OCI-LY7 (cell line): ENCODE measurements at regions not wholly inside any gene's neighbourhood (a gene's known extent, or its start where the extent isn't known, plus 50 kb on each side); places are given as distances from the start of the nearest gene placed in this dataset.

ENCODE experiments used
- BruUV-seq: library from RNA; stranded (reverse); fragments of 400-500 nt; replicated peaks from 2 replicates; lab custom pipeline; 2021; lab: Mats Ljungman, UMichigan
- CTCF ChIA-PET: fragments of 300-600 bp; sonication (Branson Sonifier 250); formaldehyde crosslinking; loops from one replicate; lab custom pipeline; 2022; ENCODE audit warnings: antibody characterized with exemption; ENCODE audit not compliant: unreplicated experiment; lab: Charles Lee
- POLR2A ChIA-PET: fragments of 300-600 bp; sonication (Branson Sonifier 250); formaldehyde crosslinking; loops from one replicate; lab custom pipeline; 2022; ENCODE audit warnings: antibody characterized with exemption; lab: Charles Lee
- DNase-seq: peaks from one replicate; pipeline ENCODE4 v3.0.0-alpha.2; 2015; ENCODE audit warnings: low spot score
- H2AFZ ChIP-seq: fragments of 200-600 bp; sonication (generic), shearing (Covaris generic); 2 replicates; pipeline ENCODE4 v1.6.1; 2014; ENCODE audit warnings: mild to moderate bottlenecking, antibody characterized with exemption, low read length, moderate library complexity
- H3K27ac ChIP-seq: fragments of 200-600 bp; sonication (generic); 2 replicates; pipeline ENCODE4 v1.5.1; 2014; ENCODE audit warnings: mixed run types, low read depth, mild to moderate bottlenecking, moderate library complexity, low read length, inconsistent platforms; ENCODE audit not compliant: poor library complexity, severe bottlenecking
- H3K36me3 ChIP-seq: fragments of 200-600 bp; sonication (generic); 2 replicates; pipeline ENCODE4 v1.6.1; 2014; ENCODE audit warnings: mild to moderate bottlenecking, antibody characterized with exemption, low read length, moderate library complexity, mixed read lengths; ENCODE audit not compliant: insufficient read depth
- H3K4me1 ChIP-seq: fragments of 200-600 bp; sonication (generic); 2 replicates; pipeline ENCODE4 v1.5.1; 2014; ENCODE audit warnings: mild to moderate bottlenecking, low read length; ENCODE audit not compliant: insufficient read depth, poor library complexity, severe bottlenecking
- H3K4me2 ChIP-seq: fragments of 200-600 bp; sonication (generic); 2 replicates; pipeline ENCODE4 v1.6.1; 2014; ENCODE audit warnings: mild to moderate bottlenecking, low read length
- H3K4me3 ChIP-seq: fragments of 200-600 bp; sonication (generic); 2 replicates; pipeline ENCODE4 v1.5.1; 2014; ENCODE audit warnings: mild to moderate bottlenecking, low read depth, low read length; ENCODE audit not compliant: poor library complexity, severe bottlenecking
- H3K79me2 ChIP-seq: fragments of 200-600 bp; sonication (generic); 2 replicates; pipeline ENCODE4 v1.6.1; 2016; ENCODE audit warnings: low read depth, mild to moderate bottlenecking, low read length, moderate library complexity, mixed read lengths; ENCODE audit not compliant: insufficient read depth
- H3K9me2 ChIP-seq: fragments of 200-600 bp; sonication (generic); 2 replicates; pipeline ENCODE4 v1.6.1; 2016; ENCODE audit warnings: mild to moderate bottlenecking, low read length, mixed read lengths; ENCODE audit not compliant: insufficient read depth
- H3K9me3 ChIP-seq: fragments of 200-600 bp; sonication (generic); 2 replicates; pipeline ENCODE4 v1.6.1; 2014; ENCODE audit warnings: mild to moderate bottlenecking, mixed run types, low read length, mixed read lengths
- H4K20me1 ChIP-seq: fragments of 200-600 bp; sonication (generic); 2 replicates; pipeline ENCODE4 v1.6.1; 2014; ENCODE audit warnings: mild to moderate bottlenecking, antibody characterized with exemption, low read length, moderate library complexity, mixed read lengths; ENCODE audit not compliant: insufficient read depth
- CTCF ChIP-seq: fragments of 200-600 bp; sonication (generic); conservative IDR thresholded peaks from 2 replicates; pipeline ENCODE4 v1.5.1; 2014; ENCODE audit warnings: mild to moderate bottlenecking, antibody characterized with exemption, low read length, moderate library complexity, mixed read lengths
- EZH2phosphoT487 ChIP-seq: fragments of 200-600 bp; sonication (generic); IDR thresholded peaks from 2 replicates; pipeline ENCODE4 v1.6.1; 2018; ENCODE audit warnings: low read depth, borderline replicate concordance, mild to moderate bottlenecking, mixed run types, antibody characterized with exemption, low read length, moderate library complexity, mixed read lengths
- intact Hi-C: fragments of 100-400 bp; cut with micrococcal nuclease; formaldehyde crosslinking; loops from one replicate; pipeline ENCODE4 v1.10.0; 2022; ENCODE audit not compliant: unreplicated experiment

GRCh38 chr11:26931248-26931631 lies 62.7 kb upstream of the FIBIN start:
- Histone ChIP-seq H3K36me3 (no peaks in the 10 kb centered on the region; the same call in 1 of the 2 replicates), H2AFZ (no peak overlapping the region), H3K79me2 (no peaks in the 10 kb centered on the region), H3K4me2 (no peak overlapping the region), H3K4me1 (no peaks in the 10 kb centered on the region), H4K20me1 (no peaks in the 10 kb centered on the region), H3K9me3 (peaks cover 17% of the 10 kb centered on the region; the same call in 1 of the 2 replicates), H3K9me2 (no peaks in the 10 kb centered on the region), H3K27ac (no peak overlapping the region), H3K4me3 (no peak overlapping the region)
- TF ChIP-seq EZH2phosphoT487 (no peak), CTCF (no peak)
- no TSS peak for BruUV-seq
- ChIA-PET CTCF (no interaction called here), POLR2A (interaction anchor here (0.9 kb wide), 1 partner anchor 22 kb away, joined by 3 read pairs; no protein-coding TSS in a partner anchor)
- DNase-seq, result no peak
- intact Hi-C loops, result no loop called here

GRCh38 chr11:26931881-26932280 lies 62.0 kb upstream of the FIBIN start:
- CTCF ChIA-PET, result no interaction called here

More at GRCh38 chr11:26931881-26932280, 62.0 kb upstream of the FIBIN start:
- Histone ChIP-seq H3K79me2 (no peaks in the 10 kb centered on the region), H3K27ac (no peak overlapping the region), H4K20me1 (no peaks in the 10 kb centered on the region), H3K4me3 (no peak overlapping the region), H2AFZ (no peak overlapping the region), H3K9me3 (peaks cover 10% of the 10 kb centered on the region; the same call in 1 of the 2 replicates), H3K36me3 (no peaks in the 10 kb centered on the region; the same call in 1 of the 2 replicates), H3K9me2 (no peaks in the 10 kb centered on the region), H3K4me1 (no peaks in the 10 kb centered on the region), H3K4me2 (no peak overlapping the region)
- no peak for DNase-seq
- no TSS peak for BruUV-seq
- no peak for TF ChIP-seq CTCF
- no peak for TF ChIP-seq EZH2phosphoT487
- intact Hi-C loops, result no loop called here
- POLR2A ChIA-PET, result interaction anchor here (0.6 to 0.9 kb wide), 2 partner anchors 15 to 156 kb away, joined by 3 to 4 read pairs; no protein-coding TSS in a partner anchor
